C4-2B (cell line): ENCODE measurements at regions not wholly inside any gene's neighbourhood (a gene's known extent, or its start where the extent isn't known, plus 50 kb on each side); places are given as distances from the start of the nearest gene placed in this dataset.

Experiments
- ZFX ChIP-seq: fragments of 450-650 bp; IDR thresholded peaks from 2 replicates; pipeline ENCODE4 v1.6.1; 2017
- TF ChIP-seq, protein P1 (sequence below): fragments of 450-650 bp; conservative IDR thresholded peaks from 2 replicates; pipeline ENCODE4 v1.5.1; 2017; ENCODE audit warnings: mild to moderate bottlenecking

DNA sequence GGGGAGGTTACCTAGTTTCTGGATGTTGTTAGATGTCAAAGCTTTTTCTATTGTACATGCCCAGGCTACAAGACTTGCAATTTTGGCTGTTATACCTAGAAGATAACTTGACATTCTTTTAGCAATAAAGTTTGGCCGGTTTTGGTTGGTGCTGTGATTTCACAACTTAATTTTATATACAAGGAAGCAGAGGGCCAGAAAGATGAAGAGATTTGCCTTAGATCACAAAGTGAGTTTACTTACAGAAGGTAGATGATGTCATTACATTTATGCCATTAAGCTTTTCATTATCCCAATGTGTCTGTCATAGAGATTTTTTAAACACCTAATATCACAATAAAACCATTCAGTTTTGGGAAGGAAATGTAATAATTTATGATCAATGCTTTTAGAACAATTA lies 698.7 kb upstream of the ANO3 start:
- TF ChIP-seq, protein P1, sequence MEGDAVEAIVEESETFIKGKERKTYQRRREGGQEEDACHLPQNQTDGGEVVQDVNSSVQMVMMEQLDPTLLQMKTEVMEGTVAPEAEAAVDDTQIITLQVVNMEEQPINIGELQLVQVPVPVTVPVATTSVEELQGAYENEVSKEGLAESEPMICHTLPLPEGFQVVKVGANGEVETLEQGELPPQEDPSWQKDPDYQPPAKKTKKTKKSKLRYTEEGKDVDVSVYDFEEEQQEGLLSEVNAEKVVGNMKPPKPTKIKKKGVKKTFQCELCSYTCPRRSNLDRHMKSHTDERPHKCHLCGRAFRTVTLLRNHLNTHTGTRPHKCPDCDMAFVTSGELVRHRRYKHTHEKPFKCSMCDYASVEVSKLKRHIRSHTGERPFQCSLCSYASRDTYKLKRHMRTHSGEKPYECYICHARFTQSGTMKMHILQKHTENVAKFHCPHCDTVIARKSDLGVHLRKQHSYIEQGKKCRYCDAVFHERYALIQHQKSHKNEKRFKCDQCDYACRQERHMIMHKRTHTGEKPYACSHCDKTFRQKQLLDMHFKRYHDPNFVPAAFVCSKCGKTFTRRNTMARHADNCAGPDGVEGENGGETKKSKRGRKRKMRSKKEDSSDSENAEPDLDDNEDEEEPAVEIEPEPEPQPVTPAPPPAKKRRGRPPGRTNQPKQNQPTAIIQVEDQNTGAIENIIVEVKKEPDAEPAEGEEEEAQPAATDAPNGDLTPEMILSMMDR = no peak
- no peak for TF ChIP-seq ZFX
